LNCaP clone FGC (cell line): ENCODE measurements at regions not wholly inside any gene's neighbourhood (a gene's known extent, or its start where the extent isn't known, plus 50 kb on each side); places are given as distances from the start of the nearest gene placed in this dataset.

Experiments used
- DNase-seq: peaks from one replicate; pipeline ENCODE4 v3.0.0-alpha.2; 2011; ENCODE audit warnings: low read depth
- H3K4me3 ChIP-seq: 2 replicates; pipeline ENCODE4 v1.5.1; 2011; ENCODE audit warnings: mild to moderate bottlenecking, low read depth, low read length, control low read depth
- TF ChIP-seq, protein P1 (sequence below): IDR thresholded peaks from 2 replicates; pipeline ENCODE4 v1.5.1; 2012; ENCODE audit warnings: mild to moderate bottlenecking; ENCODE audit not compliant: control insufficient read depth, insufficient read depth; ENCODE audit errors: extremely low read depth

DNA sequence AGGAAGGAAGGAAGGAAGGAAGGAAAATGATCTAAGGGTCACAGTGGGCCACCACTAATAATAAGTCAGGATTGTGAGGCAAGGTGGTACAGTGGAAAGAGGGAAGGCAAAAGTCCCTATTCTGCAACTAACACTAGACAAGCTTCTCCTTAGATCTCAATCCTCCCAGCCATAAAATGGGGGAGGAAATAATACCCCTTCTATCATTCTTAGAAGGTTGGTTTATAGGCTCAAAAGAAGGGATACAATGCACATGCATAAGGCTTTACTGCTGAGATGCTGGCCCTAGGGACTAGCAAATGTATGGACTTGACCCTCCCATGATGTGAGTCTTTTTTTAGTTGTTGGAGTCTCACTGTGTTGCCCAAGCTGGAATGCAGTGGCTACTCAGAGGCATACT is 167.7 kb upstream of the ZNF507 start:
- TF ChIP-seq, protein P1, sequence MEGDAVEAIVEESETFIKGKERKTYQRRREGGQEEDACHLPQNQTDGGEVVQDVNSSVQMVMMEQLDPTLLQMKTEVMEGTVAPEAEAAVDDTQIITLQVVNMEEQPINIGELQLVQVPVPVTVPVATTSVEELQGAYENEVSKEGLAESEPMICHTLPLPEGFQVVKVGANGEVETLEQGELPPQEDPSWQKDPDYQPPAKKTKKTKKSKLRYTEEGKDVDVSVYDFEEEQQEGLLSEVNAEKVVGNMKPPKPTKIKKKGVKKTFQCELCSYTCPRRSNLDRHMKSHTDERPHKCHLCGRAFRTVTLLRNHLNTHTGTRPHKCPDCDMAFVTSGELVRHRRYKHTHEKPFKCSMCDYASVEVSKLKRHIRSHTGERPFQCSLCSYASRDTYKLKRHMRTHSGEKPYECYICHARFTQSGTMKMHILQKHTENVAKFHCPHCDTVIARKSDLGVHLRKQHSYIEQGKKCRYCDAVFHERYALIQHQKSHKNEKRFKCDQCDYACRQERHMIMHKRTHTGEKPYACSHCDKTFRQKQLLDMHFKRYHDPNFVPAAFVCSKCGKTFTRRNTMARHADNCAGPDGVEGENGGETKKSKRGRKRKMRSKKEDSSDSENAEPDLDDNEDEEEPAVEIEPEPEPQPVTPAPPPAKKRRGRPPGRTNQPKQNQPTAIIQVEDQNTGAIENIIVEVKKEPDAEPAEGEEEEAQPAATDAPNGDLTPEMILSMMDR, result no peak
- no peak for DNase-seq
- H3K4me3 ChIP-seq, result no peak overlapping the region

DNA sequence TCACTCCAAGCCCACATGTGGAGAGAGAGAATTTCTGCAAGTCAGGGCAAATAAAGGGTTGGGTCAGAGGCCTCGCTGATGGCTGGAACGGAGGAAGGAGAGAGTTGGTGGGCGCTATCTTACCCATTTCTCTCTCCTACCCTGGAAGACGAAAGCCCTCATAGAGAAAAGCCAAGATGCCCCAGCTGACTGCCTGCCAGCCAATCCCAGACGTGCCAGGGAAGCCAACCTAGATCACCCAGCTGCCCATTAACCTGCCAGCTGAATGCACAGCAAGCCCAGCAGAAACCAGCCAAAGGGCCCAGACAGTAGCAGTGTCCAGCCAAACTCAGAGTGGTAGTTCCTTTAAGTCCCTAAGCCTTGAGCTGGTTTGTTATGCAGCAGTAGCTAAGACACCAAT is 167.0 kb upstream of the ZNF507 start:
- no peak for DNase-seq
- TF ChIP-seq, protein P1, result no peak
- no peak overlapping the region for H3K4me3 ChIP-seq

DNA sequence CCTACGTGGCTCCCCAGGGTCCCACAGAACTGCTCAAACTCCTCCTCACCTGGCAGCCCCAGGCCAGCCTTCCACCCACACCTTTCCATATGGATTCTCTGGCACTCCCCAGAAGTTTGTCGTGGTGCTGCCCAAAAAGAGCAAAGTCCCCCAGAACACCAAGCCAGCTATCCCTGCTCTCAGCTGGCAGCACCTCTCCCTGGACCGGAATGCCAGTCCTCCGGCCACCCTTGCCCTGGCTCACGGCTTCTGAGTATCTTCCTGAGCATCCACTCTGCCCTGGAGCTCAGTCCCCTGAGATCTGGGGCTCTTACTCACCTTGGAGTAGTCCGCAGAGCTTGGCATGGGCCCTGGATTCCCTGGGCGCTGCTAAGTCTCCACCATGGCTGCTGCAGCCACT is 166.5 kb upstream of the ZNF507 start:
- TF ChIP-seq, protein P1, result no peak
- no peak for DNase-seq
- H3K4me3 ChIP-seq, result no peak overlapping the region

DNA sequence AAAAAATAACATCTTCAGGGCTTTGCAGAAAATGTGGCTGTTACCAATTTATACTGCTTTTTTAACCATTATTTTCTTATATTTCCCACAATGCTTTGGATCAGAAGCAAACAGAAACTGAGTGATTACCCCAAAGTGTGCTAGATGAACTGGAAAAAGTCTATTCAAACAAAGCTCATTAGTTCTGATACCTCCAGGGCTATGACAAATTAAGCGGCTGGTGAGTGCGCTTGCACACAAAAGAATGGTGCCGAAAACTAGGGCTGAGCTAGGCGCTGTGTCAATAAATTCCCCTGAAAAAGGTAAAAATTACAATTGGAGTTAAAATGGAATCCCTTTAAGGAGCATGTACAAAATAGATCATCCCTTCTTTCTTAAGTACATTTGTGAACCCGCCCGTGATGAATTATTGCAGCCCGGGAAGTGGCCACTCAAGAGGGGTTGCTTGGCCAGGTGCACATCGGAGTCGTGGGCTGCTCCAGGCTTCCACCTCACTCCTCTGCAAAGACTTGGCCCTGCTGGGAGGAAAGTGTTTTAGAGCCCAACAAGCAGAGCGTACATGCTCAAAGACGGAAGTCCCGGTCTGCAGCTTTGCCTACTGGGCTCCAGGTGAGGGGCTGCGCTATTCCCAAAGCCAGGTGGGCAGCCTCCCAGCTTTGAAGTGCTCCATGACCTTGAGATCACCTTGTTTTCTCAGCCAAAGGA is 164.0 kb upstream of the ZNF507 start:
- DNase-seq, result no peak

DNA sequence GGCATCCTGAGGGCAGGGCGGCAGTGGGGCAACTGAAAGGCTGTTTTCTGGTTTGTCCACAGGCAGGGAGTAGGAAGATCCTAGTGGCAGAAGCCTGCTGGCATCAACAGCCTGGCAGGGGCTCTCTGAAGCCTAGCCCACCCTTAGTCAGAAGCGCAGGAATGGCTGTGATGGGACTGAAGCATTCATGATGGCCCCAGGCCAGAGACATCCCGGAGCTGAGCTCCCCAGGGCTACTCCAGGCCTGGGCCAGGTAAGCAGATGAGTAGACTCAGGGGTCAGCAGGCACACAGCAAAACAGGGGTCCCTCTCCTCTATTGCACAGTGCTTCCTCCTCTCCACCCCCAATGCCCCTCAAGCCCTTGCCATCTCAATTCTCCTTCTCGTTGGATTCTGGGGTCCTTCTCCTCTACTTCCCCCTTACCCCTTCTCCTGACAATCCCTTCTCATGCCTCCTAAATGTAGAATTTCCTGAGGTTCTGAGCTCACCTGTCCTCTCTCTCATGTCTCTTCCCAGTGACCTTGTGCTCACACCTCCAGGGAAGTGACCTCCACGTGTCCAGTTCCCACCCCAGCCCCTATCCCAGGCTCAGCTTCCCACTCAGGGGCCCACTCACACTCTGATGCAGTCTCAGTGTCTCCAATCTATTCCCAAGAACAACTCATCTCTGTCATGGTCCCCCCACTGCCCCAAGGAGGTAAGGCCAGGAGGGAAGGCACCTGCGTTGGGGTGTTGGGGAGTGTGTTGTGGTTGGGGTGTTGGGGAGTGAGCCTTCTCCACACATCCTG is 158.7 kb upstream of the ZNF507 start:
- H3K4me3 ChIP-seq, result no peak overlapping the region
- TF ChIP-seq, protein P1, result no peak
- no peak for DNase-seq

More for the DNA sequence above, 164.0 kb upstream of the ZNF507 start:
- TF ChIP-seq, protein P1, result no peak
- no peak overlapping the region for H3K4me3 ChIP-seq

DNA sequence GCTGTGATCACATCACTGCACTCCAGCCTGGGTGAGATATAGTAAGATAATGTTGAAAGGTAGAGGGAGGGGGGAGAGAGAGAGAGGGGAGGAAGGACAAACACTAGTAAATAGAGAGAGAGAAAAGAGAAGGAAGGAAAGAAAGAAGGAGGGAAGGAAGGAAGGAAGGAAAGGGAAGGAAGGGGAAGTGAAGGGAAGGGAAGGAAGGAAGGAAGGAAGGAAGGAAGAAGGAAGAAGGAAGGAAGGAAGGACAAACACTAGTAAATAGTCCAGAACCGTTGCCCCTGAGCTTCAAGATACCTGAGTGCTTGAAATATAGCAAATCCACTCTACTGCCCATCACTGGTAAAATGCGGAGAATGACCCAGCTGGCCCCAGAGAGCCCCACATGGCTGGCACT is 156.5 kb upstream of the ZNF507 start:
- TF ChIP-seq, protein P1, result no peak
- no peak for DNase-seq
- no peak overlapping the region for H3K4me3 ChIP-seq
